HG03039 (cell line): ENCODE measurements at regions not wholly inside any gene's neighbourhood (a gene's known extent, or its start where the extent isn't known, plus 50 kb on each side); places are given as distances from the start of the nearest gene placed in this dataset.

Experiments
- ATAC-seq: cut with Tn5 transposase; IDR thresholded peaks from one replicate; pipeline ENCODE4 v1.9.1; 2021; ENCODE audit warnings: mild to moderate bottlenecking, moderate library complexity; ENCODE audit not compliant: unreplicated experiment

DNA sequence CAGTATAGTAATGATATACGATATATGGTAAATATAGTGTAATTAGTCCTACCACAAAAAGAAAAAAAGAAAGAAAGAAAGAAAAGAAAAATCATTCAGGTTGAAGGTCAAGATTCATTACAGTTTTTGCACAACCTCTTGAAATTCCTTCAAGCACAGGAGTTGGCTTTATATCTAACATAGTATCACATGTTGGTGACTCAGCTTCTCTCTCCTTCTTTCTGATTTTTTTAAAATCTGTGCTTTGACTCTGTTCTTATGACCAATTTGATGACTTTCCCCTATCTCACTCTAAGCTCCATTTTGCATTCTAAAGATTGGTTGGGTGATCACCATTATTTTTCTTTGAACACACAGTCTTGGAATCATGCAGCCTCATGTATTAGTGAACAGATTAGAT is 148.2 kb upstream of the COL11A1 start:
- no peak for ATAC-seq

DNA sequence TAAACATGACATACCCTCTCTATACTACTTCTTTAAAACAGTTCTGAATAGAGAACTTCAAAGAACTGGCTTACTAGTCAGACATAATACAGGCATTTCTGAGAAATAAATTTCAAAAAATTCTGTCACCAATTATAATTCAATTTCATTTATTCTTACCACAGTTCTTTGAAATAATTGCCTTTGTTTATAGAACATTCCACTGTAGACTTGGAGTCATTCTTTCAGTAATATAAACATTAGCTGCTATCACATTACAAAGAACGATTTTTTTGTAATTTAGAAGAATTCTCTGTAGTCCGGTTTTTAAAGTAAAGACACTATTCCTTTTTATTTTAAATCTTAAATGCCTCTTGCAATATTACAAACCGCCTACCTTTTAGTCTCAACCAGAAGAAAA is 146.4 kb upstream of the COL11A1 start:
- no peak for ATAC-seq

DNA sequence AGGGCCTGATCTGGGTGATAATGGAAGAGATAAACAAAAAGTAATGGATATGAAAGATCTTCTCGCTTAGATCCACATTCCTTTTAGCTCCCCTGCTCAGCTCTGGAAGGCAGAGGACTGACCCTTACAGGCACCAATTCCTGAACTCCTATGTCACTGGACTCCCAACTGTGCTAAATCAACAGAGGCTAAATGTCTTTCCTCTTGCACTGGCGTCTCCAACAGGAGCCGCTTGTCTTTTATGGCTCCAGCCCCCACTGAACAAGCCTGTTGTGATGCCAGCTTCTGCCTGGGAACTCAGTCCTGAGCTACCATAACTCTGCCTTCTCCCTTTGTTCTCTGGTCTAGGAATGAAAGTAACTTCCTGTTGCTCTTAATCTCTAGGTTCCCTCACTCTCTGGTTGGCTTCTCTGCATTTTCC is 142.1 kb upstream of the COL11A1 start:
- no peak for ATAC-seq

DNA sequence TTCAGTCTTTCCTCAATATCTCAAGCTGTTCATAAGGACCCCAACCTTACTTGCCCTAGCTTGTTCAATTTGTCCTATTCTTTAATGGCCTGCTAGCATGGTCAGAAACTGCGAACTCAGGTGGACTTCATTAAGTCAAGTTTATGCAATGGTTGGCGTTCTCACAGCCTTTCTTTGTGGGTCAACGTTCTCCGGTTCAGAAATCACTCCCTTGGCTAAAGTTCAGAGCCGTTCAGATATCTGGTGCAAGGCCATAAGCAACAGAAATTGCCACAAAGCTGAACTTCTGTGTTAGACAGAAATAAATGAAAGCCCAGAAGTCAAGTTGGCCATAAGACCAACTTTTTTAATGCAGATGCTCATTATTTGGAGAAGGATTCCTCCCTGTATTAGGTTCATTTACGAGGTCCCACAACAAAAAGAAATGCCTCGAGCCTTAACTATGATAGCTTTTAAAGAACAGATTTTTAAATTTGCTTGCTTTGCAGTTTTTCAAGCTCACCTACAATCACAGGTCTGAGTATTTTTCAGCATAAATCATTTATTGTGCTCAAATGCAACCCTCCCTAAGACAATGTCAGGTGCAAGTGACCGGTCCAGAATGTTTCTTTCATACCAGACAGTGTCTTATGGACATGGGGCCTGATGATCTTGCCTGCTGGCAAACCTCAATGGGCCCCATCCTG is 140.2 kb upstream of the COL11A1 start:
- ATAC-seq = no peak

DNA sequence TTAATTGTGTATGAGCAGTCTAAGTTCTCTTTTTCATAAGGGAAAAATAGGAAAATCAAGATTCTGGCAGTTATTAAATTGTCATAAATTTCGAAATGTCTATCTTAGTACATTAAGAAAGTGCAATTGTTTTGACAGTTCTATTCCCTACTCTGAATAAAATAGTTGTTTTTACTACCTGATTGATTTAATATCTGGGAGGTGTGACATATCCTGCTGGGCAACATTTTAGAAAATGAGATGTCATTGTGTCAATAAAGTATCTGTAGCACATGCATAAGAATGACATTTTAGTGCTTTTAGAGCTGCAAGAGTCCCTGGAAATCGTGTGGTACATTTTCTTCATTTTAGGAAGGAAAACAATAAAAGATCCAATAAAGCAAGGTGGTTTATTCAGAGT is 139.2 kb upstream of the COL11A1 start:
- no peak for ATAC-seq

DNA sequence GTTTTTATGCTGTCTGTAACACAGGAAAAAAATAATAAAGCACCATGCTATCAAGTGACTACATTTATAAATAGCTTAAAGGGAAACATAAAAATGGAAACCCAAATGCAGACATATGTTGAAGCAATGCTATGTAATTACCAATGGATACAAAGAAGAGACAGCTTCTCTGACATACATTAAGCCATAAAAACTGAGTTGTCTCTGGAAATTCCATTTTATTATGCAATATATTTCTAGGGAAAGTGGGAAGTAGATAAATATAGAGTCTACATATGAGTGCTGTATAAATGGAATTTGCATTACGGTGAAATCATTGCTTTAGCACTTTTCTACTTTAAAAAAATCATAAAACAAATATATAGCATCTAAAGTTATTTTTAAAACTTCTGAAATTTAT is 135.2 kb upstream of the COL11A1 start:
- no peak for ATAC-seq

DNA sequence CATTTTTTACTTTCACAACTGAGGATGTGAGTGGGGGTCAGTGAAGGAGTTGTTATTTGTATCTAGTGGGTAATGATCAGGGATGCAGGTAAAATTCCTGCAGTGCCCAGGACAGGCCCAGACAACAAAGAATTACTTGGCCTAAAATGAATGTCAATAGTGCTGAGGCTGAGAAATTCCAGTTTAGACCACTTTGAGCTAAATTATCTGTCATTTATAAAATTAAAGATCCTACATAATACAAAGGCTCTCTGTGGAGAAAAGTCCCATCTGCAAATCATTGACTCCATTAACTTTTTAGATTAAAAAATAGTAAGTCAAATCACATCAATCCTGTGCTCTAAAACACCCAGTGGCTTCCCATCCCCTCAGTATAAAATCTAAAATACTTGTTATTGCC is 130.7 kb upstream of the COL11A1 start:
- ATAC-seq = no peak

DNA sequence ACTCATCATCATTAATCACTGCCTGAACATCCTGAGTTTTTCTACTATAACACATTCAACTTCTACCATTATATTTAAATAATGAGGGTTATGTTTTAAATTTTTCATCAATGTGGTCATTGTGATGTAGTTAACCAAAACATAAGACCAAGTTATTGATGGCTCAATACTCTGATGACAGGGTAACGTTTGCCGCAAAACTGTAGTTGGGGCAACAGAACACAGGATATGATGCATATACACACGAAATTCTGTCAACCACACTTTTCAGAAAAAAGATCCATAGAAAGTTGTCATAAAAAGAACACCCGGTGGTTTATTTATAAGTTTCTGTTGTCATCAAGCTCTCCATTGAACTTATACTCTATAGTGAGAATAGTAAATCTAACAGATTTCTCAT is 121.7 kb upstream of the COL11A1 start:
- ATAC-seq = no peak

DNA sequence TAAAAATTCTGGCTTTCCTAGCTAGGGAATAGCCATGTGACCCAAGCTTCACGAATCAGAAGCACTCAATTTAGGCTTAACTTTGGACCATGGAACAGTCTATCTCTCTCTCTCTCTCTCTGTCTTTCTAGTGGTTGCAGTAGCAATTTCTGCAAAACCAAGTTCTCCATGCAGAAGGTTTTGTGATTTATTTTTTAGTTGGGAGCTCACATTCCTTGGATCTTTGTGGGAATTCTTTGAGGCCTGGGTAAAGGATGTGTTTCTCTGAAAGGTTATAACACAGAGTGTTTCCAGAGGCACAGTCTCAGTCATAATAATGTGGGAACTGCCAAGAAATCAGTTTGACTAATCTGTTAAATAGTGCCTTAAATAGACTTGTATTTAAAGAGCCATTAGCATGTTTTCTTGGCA is 112.3 kb upstream of the COL11A1 start:
- ATAC-seq = no peak

DNA sequence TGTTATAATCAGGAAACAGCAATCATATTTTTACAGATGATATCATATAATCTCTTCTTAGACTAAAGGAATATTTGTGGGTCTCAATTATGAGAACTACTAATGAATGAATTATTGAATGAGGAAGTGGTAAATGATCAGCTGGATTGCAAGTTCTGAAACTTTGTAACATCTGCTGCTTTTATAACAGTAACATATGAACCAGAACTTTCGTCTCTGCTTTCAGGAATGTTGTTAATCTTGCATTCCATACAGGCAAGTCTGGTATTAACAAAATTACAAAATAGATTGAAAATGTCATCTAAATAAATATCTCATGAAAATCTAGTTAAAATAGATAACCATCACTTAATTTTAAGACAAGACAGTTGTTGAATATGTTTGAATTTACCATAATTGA is 110.5 kb upstream of the COL11A1 start:
- no peak for ATAC-seq

DNA sequence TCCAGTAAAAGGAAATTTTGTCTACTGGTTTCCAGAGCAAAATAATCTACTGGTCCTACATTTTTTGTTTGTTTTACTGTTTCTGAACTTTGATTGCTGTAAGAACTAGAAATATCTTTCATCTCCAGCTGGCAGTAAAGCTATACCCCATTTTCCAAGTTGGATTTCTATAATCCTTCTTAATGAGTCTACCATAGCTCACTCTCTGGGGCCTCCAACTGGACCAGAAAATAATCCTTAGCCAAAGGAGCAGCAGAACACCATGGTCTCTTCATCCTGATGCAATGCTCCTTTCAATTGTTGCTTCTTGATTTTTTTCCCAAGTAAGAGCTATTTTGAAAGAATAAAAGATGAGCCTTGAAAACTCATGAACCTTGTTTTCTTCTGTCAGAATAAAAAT is 110.0 kb upstream of the COL11A1 start:
- ATAC-seq = no peak

DNA sequence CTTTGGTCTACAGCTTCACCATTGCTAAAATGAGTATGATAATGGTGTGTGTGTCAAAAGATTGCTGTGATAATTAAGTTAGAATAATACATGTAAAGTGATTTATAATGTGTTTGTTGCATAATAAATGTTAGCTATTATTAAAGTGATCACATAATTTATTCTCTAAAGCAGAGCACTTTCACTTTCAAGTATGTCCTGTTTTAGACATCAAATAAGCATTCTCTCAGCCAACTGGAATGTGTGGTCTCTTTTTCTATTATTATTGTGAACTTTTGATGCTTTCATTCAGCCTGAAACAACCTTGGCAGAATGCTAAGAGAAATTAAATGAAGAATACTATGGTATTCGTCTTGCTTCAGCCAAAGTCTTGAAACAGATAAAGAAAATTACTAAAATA is 102.8 kb upstream of the COL11A1 start:
- ATAC-seq = no peak

DNA sequence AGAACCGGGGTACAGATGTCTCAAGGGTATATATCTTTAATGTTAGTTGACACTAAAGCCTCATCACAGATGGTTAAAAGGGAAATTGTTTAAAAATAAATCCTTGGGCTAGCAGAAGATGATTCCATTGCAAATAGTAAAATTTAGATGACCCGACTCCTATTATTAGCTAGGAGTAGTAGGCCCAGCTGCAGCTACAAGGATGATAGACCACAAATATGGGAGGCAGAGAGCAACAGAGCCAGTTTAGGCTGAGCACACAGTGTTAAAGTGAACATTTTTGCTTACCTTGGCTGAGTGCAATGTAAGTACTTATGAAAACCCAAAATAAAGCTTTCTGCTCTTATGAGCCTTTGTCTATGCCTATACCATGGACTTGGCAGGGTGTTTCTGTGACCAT is 100.5 kb upstream of the COL11A1 start:
- ATAC-seq = no peak

DNA sequence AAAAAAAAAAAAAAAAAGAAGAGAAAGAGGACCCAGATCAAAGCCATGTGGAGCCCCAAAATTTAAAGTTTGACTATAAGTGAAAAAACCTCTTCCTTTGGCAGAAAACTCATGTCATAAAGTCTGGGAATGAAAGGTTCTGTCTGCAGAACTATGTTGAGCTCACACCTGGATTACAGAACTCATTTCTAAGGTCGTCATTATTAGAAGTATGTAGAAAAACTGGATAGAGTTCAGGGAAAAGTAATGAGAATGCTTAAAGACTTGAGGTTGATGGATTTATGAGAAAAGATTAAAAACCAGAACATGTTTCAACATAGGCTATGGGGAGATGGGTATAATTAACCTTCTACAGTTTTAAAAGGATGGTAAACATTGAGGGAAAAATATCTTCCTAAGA is 90.7 kb upstream of the COL11A1 start:
- ATAC-seq = no peak

DNA sequence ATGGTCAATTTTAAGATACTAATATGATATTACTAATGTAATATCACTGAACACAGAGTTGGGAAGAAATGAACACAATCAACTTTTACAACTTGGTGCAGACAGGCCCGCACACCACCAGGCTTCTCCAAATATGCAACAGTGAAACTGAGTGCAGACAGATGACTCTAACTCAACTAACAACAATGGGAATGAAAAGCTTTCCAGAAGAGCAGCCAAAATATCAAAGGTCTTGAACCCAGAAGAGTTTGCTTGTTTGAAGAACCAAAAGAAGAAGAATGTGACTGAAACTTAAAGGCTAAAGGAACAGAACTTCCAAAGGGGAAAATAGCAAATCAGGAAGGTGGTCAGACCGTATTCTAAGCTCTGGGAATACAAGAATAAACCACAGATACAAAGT is 89.8 kb upstream of the COL11A1 start:
- no peak for ATAC-seq

DNA sequence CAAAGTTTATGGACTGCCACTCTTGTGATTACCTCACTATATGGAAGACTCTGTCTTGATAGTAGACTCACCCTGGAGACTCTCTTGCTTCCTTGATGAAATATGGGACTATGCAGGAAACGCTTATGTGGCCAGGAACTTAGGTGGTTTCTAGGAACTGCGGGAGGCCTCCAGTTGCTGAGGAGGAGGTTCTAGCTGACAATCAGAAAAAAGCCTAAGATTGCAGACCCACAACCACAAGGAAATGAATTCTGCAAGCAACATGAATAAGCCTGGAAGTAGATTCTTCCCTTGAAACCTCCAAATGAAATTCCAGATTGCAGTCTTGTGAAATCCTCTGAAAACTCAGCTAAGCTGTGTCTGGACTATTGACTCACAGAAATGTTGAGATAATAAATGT is 88.9 kb upstream of the COL11A1 start:
- no peak for ATAC-seq

DNA sequence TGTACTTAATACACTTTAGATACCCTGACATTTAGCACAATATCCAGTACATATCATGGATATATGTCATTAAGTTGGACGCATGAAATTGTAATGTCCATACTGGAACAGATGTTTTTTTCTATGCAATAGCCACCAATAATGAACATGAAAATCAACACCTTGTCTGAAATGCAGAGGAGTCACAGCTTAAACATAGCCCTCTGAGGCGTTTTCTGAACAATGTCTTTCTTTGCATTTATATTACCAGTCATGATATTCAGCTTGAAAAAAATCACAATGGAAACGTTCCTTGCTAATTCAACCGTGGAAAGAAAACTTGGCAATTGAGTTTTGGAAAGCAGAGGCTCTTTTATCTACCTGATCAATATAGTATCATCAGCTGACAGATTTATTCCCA is 86.7 kb upstream of the COL11A1 start:
- no peak for ATAC-seq

DNA sequence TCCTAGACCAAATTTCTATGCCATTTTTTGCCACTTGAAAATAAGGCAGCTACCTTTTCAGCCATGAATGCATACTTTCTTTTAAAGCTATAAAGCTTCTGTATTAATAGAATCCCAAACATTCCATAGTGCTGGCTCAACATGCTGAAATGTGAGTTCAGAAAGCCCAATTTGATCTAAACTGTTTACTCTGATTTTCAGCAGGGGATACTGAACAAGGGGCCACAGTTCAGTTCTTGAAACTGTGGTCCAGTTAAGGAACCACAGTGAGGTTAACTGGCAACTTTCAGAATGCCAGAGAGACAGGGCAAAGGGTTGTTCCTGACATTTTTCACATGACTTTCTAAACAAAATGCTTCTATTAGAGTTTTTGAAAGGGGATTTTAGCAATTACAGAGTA is 85.7 kb upstream of the COL11A1 start:
- ATAC-seq = no peak

DNA sequence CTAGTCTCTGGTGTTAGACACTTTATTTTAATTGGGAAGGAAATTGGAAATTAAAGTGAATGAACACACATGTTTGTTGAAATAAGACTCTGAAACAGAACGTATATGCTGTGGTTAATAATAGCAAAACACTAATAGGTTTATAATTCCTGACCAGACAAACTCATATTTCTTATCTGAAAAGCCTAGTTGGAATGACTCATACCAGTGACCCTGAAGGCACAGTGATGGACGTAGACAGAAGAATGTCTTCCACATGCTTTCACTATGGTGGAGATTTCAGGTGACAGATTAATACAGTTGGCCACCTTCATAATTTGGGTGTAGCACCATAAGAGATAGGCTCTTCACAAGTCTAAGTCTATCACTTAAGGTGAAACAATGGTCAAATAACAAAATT is 83.0 kb upstream of the COL11A1 start:
- no peak for ATAC-seq

DNA sequence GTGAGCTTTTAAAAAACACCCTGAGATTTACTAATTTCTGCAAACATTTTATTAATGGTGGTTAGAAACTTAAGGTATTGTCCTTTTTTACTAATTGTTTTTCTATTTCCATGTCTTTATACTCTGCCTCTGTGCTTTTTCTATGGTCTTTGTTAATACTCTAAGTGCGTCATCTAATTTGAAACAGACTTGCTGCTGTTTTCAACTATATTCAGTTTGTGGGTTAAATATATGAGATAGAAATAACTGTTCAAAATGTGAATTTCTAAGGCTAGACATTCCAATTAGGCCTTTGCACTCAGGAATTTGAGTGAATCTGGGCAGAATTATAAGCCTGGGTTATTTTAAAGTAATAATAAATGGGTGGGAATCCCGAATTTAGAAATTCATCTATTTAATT is 82.4 kb upstream of the COL11A1 start:
- ATAC-seq = no peak

DNA sequence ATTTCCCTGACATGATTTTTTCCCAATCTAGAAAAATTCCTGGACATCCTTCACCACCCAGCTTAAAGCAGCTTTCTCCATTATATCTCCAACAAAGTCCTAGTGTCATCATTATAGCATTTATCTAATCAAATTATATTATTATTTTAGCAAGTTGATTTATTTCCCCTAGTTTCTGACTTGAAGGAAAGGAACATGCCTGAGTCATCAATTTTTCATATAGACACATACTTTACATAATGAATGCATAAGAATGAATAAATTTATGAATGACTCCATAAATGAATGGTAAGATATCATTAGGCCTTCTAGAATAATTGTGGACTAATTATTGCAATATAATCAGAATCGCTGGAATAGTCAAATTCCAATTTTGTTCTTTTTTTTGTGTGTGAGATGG is 79.4 kb upstream of the COL11A1 start:
- no peak for ATAC-seq

DNA sequence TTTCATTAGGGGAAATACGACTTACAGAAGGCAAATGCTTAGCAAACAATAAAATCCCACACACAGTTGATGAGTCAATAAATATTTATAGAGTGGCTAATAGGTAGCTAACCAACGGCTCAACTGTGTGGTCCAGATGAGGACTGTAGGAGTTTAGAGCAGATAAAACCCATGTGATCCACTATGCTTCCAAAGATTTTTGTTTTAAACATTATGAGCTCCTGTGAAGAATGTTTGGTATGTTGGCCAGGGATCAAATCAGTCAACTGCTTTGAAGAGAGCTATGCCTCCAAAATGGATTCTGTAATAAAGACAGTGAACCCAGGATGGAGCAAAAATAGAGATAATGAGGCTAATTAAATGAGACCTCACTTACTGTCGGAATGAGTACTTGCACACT is 72.3 kb upstream of the COL11A1 start:
- no peak for ATAC-seq

DNA sequence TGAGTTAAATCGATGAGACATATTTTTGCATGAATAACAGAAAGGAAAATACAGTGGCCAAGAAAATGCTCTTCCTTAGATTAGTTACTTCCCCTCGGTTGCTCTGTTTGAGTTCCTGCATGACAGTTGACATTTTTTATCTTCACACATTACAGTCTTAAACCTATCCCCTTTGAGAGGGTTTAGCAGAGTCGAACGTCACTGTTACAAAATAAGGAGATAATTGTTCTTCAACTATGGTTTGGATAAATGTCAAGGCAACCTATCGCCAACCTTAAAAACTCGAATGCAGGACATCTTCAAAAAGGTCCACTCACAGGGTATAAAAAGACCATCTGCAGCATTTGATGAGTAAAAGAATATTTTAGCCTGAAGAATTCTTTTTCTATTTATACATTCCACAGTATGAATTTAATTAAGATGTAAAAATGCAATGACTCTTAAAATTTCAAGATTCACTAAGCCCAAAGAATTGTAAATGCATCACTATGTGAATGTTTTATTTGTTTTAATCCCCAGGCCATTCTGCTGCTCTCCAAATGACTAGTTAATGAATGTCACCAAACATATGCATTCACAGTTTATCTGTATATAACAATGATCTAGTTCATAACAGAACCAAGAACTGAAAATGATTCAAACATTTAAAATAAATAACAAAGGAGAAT is 68.9 kb upstream of the COL11A1 start:
- no peak for ATAC-seq
